ENCODE measurements at regions not wholly inside any gene's neighbourhood (a gene's known extent, or its start where the extent isn't known, plus 50 kb on each side); places are given as distances from the start of the nearest gene placed in this dataset.

GRCh38 chrX:87727620-87728019, 210.0 kb downstream of the KLHL4 start:
- POLR2A ChIA-PET, result no interaction called here
- no peaks in the 10 kb centered on the region for H3K27me3 Mint-ChIP-seq
- intact Hi-C loops (cut with DNase I, micrococcal nuclease), result no loop called here
- H3K36me3 Mint-ChIP-seq (ENCODE audit: low read depth), result no peaks in the 10 kb centered on the region
- CTCF ChIA-PET, result no interaction called here
- H3K4me1 Mint-ChIP-seq, result no peaks in the 10 kb centered on the region
- DNase-seq, result no peak
- no peak overlapping the region for H3K4me3 Mint-ChIP-seq
- ATAC-seq, result no peak
- no peak overlapping the region for H3K27ac Mint-ChIP-seq
- H3K9me3 Mint-ChIP-seq (ENCODE audit: low read depth), result no peaks in the 10 kb centered on the region

GRCh38 chrX:87728024-87728423, 210.4 kb downstream of the KLHL4 start:
- ATAC-seq (no peak), DNase-seq (no peak)
- ChIA-PET CTCF (no interaction called here), POLR2A (no interaction called here)
- Mint-ChIP-seq H3K27me3 (no peaks in the 10 kb centered on the region), H3K36me3 (ENCODE audit: low read depth) (no peaks in the 10 kb centered on the region), H3K4me1 (no peaks in the 10 kb centered on the region), H3K9me3 (ENCODE audit: low read depth) (no peaks in the 10 kb centered on the region), H3K27ac (no peak overlapping the region), H3K4me3 (no peak overlapping the region)
- intact Hi-C loops (cut with DNase I, micrococcal nuclease), result no loop called here

GRCh38 chrX:87728459-87728858, 210.9 kb downstream of the KLHL4 start:
- Mint-ChIP-seq H3K9me3 (ENCODE audit: low read depth) (no peaks in the 10 kb centered on the region), H3K4me1 (no peaks in the 10 kb centered on the region), H3K4me3 (no peak overlapping the region), H3K27me3 (no peaks in the 10 kb centered on the region), H3K36me3 (ENCODE audit: low read depth) (no peaks in the 10 kb centered on the region), H3K27ac (no peak overlapping the region)
- ChIA-PET CTCF (no interaction called here), POLR2A (no interaction called here)
- ATAC-seq (no peak), DNase-seq (no peak)
- intact Hi-C loops (cut with DNase I, micrococcal nuclease), result no loop called here

GRCh38 chrX:87732133-87732532, 214.5 kb downstream of the KLHL4 start:
- no peak for DNase-seq
- intact Hi-C loops (cut with DNase I, micrococcal nuclease), result no loop called here
- no peaks in the 10 kb centered on the region for H3K36me3 Mint-ChIP-seq (ENCODE audit: low read depth)
- no peak for ATAC-seq
- POLR2A ChIA-PET, result no interaction called here
- H3K9me3 Mint-ChIP-seq (ENCODE audit: low read depth), result peaks cover 1% of the 10 kb centered on the region
- CTCF ChIA-PET, result no interaction called here
- H3K4me1 Mint-ChIP-seq, result no peaks in the 10 kb centered on the region
- no peaks in the 10 kb centered on the region for H3K27me3 Mint-ChIP-seq
- no peak overlapping the region for H3K27ac Mint-ChIP-seq
- H3K4me3 Mint-ChIP-seq, result no peak overlapping the region

GRCh38 chrX:87736576-87736975, 219.0 kb downstream of the KLHL4 start:
- H3K4me3 Mint-ChIP-seq, result no peak overlapping the region
- ATAC-seq (no peak), DNase-seq (no peak)
- ChIA-PET POLR2A (no interaction called here), CTCF (interaction anchor here (0.5 kb wide), 1 partner anchor 273 kb away, joined by 3 read pairs; no protein-coding TSS in a partner anchor)
- no peaks in the 10 kb centered on the region for H3K27me3 Mint-ChIP-seq
- intact Hi-C loops (cut with DNase I, micrococcal nuclease), result no loop called here
- no peaks in the 10 kb centered on the region for H3K4me1 Mint-ChIP-seq
- H3K9me3 Mint-ChIP-seq (ENCODE audit: low read depth), result peaks cover 1% of the 10 kb centered on the region
- no peaks in the 10 kb centered on the region for H3K36me3 Mint-ChIP-seq (ENCODE audit: low read depth)
- no peak overlapping the region for H3K27ac Mint-ChIP-seq

- no peaks in the 10 kb centered on the region for H3K4me1 Mint-ChIP-seq
Observed at GRCh38 chrX:87744391-87744790, 226.8 kb downstream of the KLHL4 start.

GRCh38 chrX:87755493-87755892, 237.9 kb downstream of the KLHL4 start:
- no peaks in the 10 kb centered on the region for H3K36me3 Mint-ChIP-seq (ENCODE audit: low read depth)
- ATAC-seq, result no peak

More at GRCh38 chrX:87744391-87744790, 226.8 kb downstream of the KLHL4 start:
- intact Hi-C loops (cut with DNase I, micrococcal nuclease), result no loop called here
- Mint-ChIP-seq H3K27ac (no peak overlapping the region), H3K36me3 (ENCODE audit: low read depth) (no peaks in the 10 kb centered on the region), H3K4me3 (no peak overlapping the region), H3K27me3 (no peaks in the 10 kb centered on the region), H3K9me3 (ENCODE audit: low read depth) (no peaks in the 10 kb centered on the region)
- ChIA-PET POLR2A (no interaction called here), CTCF (no interaction called here)
- ATAC-seq (no peak), DNase-seq (no peak)

GRCh38 chrX:87788976-87789375, 271.4 kb downstream of the KLHL4 start:
- Mint-ChIP-seq H3K27me3 (no peaks in the 10 kb centered on the region), H3K9me3 (ENCODE audit: low read depth) (peaks cover 3% of the 10 kb centered on the region), H3K27ac (no peak overlapping the region), H3K36me3 (ENCODE audit: low read depth) (no peaks in the 10 kb centered on the region), H3K4me1 (no peaks in the 10 kb centered on the region), H3K4me3 (no peak overlapping the region)
- intact Hi-C loops (cut with DNase I, micrococcal nuclease), result no loop called here
- POLR2A ChIA-PET, result no interaction called here
- CTCF ChIA-PET, result no interaction called here
- ATAC-seq, result no peak
- DNase-seq, result no peak

More at GRCh38 chrX:87755493-87755892, 237.9 kb downstream of the KLHL4 start:
- H3K4me3 Mint-ChIP-seq, result no peak overlapping the region
- H3K4me1 Mint-ChIP-seq, result no peaks in the 10 kb centered on the region
- no peak for DNase-seq
- intact Hi-C loops (cut with DNase I, micrococcal nuclease), result no loop called here
- H3K27ac Mint-ChIP-seq, result no peak overlapping the region
- peaks cover 8% of the 10 kb centered on the region for H3K9me3 Mint-ChIP-seq (ENCODE audit: low read depth)
- ChIA-PET POLR2A (no interaction called here), CTCF (no interaction called here)
- H3K27me3 Mint-ChIP-seq, result no peaks in the 10 kb centered on the region

- intact Hi-C loops (cut with DNase I, micrococcal nuclease), result no loop called here
- CTCF ChIA-PET, result no interaction called here
Observed at GRCh38 chrX:87798039-87798438, 280.4 kb downstream of the KLHL4 start.

GRCh38 chrX:87805829-87806490, 288.4 kb downstream of the KLHL4 start:
- ATAC-seq, result no peak
- ChIA-PET CTCF (no interaction called here), POLR2A (no interaction called here)
- no peak for DNase-seq
- Mint-ChIP-seq H3K4me1 (no peaks in the 10 kb centered on the region), H3K36me3 (ENCODE audit: low read depth) (no peaks in the 10 kb centered on the region), H3K9me3 (ENCODE audit: low read depth) (no peaks in the 10 kb centered on the region), H3K27me3 (no peaks in the 10 kb centered on the region), H3K4me3 (no peak overlapping the region), H3K27ac (no peak overlapping the region)
- intact Hi-C loops (cut with DNase I, micrococcal nuclease), result no loop called here

More at GRCh38 chrX:87798039-87798438, 280.4 kb downstream of the KLHL4 start:
- Mint-ChIP-seq H3K27me3 (no peaks in the 10 kb centered on the region), H3K27ac (no peak overlapping the region), H3K4me1 (no peaks in the 10 kb centered on the region), H3K9me3 (ENCODE audit: low read depth) (peaks cover 2% of the 10 kb centered on the region), H3K4me3 (no peak overlapping the region), H3K36me3 (ENCODE audit: low read depth) (no peaks in the 10 kb centered on the region)
- ATAC-seq, result no peak
- POLR2A ChIA-PET, result no interaction called here
- DNase-seq, result no peak

- Mint-ChIP-seq H3K27me3 (no peaks in the 10 kb centered on the region), H3K4me3 (no peak overlapping the region), H3K27ac (no peak overlapping the region), H3K36me3 (ENCODE audit: low read depth) (no peaks in the 10 kb centered on the region), H3K4me1 (no peaks in the 10 kb centered on the region), H3K9me3 (ENCODE audit: low read depth) (no peaks in the 10 kb centered on the region)
- ATAC-seq (no peak), DNase-seq (no peak)
- ChIA-PET POLR2A (no interaction called here), CTCF (no interaction called here)
- intact Hi-C loops (cut with DNase I, micrococcal nuclease), result no loop called here
Observed at GRCh38 chrX:87808576-87809243, 291.1 kb downstream of the KLHL4 start.

GRCh38 chrX:87813566-87813965, 296.0 kb downstream of the KLHL4 start:
- CTCF ChIA-PET, result no interaction called here
- no peaks in the 10 kb centered on the region for H3K4me1 Mint-ChIP-seq
- intact Hi-C loops (cut with DNase I, micrococcal nuclease), result no loop called here
- DNase-seq, result no peak
- no peak for ATAC-seq
- H3K4me3 Mint-ChIP-seq, result no peak overlapping the region
- no peaks in the 10 kb centered on the region for H3K27me3 Mint-ChIP-seq
- H3K9me3 Mint-ChIP-seq (ENCODE audit: low read depth), result no peaks in the 10 kb centered on the region
- no peaks in the 10 kb centered on the region for H3K36me3 Mint-ChIP-seq (ENCODE audit: low read depth)
- POLR2A ChIA-PET, result no interaction called here
- H3K27ac Mint-ChIP-seq, result no peak overlapping the region
